HepG2 (cell line): ENCODE measurements at regions not wholly inside any gene's neighbourhood (a gene's known extent, or its start where the extent isn't known, plus 50 kb on each side); places are given as distances from the start of the nearest gene placed in this dataset.

Experiments used
- ATAC-seq: fragments of 200-7000 bp; cut with Tn5 transposase; 3 replicates; pipeline ENCODE4 v1.9.1; 2020; ENCODE audit warnings: mild to moderate bottlenecking, moderate library complexity
- BruUV-seq: library from RNA; stranded (reverse); fragments of 400-500 nt; replicated peaks from 2 replicates; lab custom pipeline; 2021; lab: Mats Ljungman, UMichigan
- CTCF ChIA-PET: fragments of 300-600 bp; formaldehyde crosslinking; extraction: SDS; loops from one replicate; lab custom pipeline; 2021; ENCODE audit warnings: low total read pairs, inconsistent platforms, low intra/inter-chr PET ratio; lab: Yijun Ruan, JAX
- POLR2A ChIA-PET: fragments of 350-600 bp; sonication (Branson Sonifier 250); formaldehyde crosslinking; loops from one replicate; lab custom pipeline; 2020; ENCODE audit warnings: antibody characterized with exemption, inconsistent platforms; lab: Yijun Ruan, JAX
- DNase-seq: peaks from one replicate; pipeline ENCODE4 v3.0.0-alpha.2; 2015; ENCODE audit warnings: low spot score
- FAIRE-seq: peaks from 3 replicates; lab custom pipeline; 2011; peaks lifted over from hg19 to GRCh38; lab: Jason Lieb, UNC
- H2AFZ ChIP-seq: one replicate; pipeline ENCODE4 v1.6.1; 2011; ENCODE audit warnings: low read length, inconsistent platforms
- H3K27ac ChIP-seq: fragments of 300-600 bp; 3 replicates; pipeline ENCODE4 v1.8.0; 2011; ENCODE audit warnings: mixed run types, mild to moderate bottlenecking, mixed read lengths, low read length, inconsistent platforms; ENCODE audit not compliant: insufficient read depth; ENCODE audit errors: extremely low read length
- H3K27me3 ChIP-seq, 2 experiments: fragments of 200-600 bp in 1 of 2; 2 replicates in 1 of 2; 3 replicates in 1 of 2; pipeline versions ENCODE4 v1.6.0 to v1.8.0; 2011; ENCODE audit warnings: low read length in 2 of 2, mild to moderate bottlenecking in 2 of 2, moderate library complexity in 2 of 2, inconsistent platforms in 1 of 2; ENCODE audit not compliant: insufficient read depth in 2 of 2, control insufficient read depth in 1 of 2
- H3K36me3 ChIP-seq, 2 experiments: fragments of 200-600 bp in 1 of 2; replicated peaks in 1 of 2; 2 replicates in 1 of 2; 3 replicates in 1 of 2; pipeline versions ENCODE4 v1.5.1 to v1.8.0; 2011; ENCODE audit warnings: low read length in 2 of 2, inconsistent platforms in 1 of 2; ENCODE audit not compliant: insufficient read depth in 2 of 2, control insufficient read depth in 1 of 2
- H3K4me1 ChIP-seq: 2 replicates; pipeline ENCODE4 v1.5.1; 2012; ENCODE audit warnings: low read length, inconsistent platforms; ENCODE audit not compliant: insufficient read depth
- H3K4me2 ChIP-seq: 2 replicates; pipeline ENCODE4 v1.6.0; 2011; ENCODE audit warnings: low read depth, low read length, inconsistent platforms
- H3K4me3 ChIP-seq, 3 experiments: fragments of 200-600 bp in 1 of 3; sonication (generic), shearing (Covaris generic) in 1 of 3; replicated peaks in 1 of 3; 2 replicates each; pipeline ENCODE4 v1.5.1; 2011 to 2016; ENCODE audit warnings: low read length in 3 of 3, inconsistent platforms in 2 of 3, low read depth in 2 of 3, mild to moderate bottlenecking in 2 of 3, control low read depth in 1 of 3, mixed read lengths in 1 of 3; ENCODE audit not compliant: insufficient read depth in 1 of 3
- H3K79me2 ChIP-seq: one replicate; pipeline ENCODE4 v1.6.1; 2011; ENCODE audit warnings: low read length, inconsistent platforms; ENCODE audit not compliant: insufficient read depth
- H3K9ac ChIP-seq: 2 replicates; pipeline ENCODE4 v1.6.0; 2011; ENCODE audit warnings: mild to moderate bottlenecking, low read depth, low read length, inconsistent platforms; ENCODE audit not compliant: insufficient read depth
- H3K9me3 ChIP-seq: 2 replicates; pipeline ENCODE4 v1.5.1; 2012; ENCODE audit warnings: mild to moderate bottlenecking, low read length
- H4K20me1 ChIP-seq: 2 replicates; pipeline ENCODE4 v1.6.0; 2011; ENCODE audit warnings: inconsistent platforms, mild to moderate bottlenecking, low read length, moderate library complexity; ENCODE audit not compliant: insufficient read depth
- ATF1 ChIP-seq: IDR thresholded peaks from 2 replicates; pipeline ENCODE4 v1.6.1; 2016; ENCODE audit warnings: mild to moderate bottlenecking, control low read depth
- CENPX ChIP-seq: sonication (generic); formaldehyde crosslinking; IDR thresholded peaks from 2 replicates; pipeline ENCODE4 v1.9.0; 2021; ENCODE audit warnings: mild to moderate bottlenecking, missing genetic modification reagents, moderate library complexity
- DR1 ChIP-seq: sonication (generic); formaldehyde crosslinking; IDR thresholded peaks from 2 replicates; pipeline ENCODE4 v1.8.0; 2021; ENCODE audit warnings: mild to moderate bottlenecking, missing genetic modification reagents, inconsistent platforms
- FOXA3 ChIP-seq: IDR thresholded peaks from 2 replicates; pipeline ENCODE4 v1.6.1; 2016; ENCODE audit warnings: missing genetic modification reagents, missing compliant biosample characterization
- FOXP1 ChIP-seq, 2 experiments: fragments of 450-650 bp in 1 of 2; IDR thresholded peaks; 2 replicates each; pipeline ENCODE4 v1.6.1; 2017 to 2018; ENCODE audit warnings: antibody characterized with exemption in 1 of 2
- GATAD1 ChIP-seq: IDR thresholded peaks from 2 replicates; pipeline ENCODE4 v1.6.1; 2016; ENCODE audit warnings: missing genetic modification reagents, missing compliant biosample characterization
- ONECUT2 ChIP-seq: sonication (generic); formaldehyde crosslinking; IDR thresholded peaks from 2 replicates; pipeline ENCODE4 v1.4.0; 2020; ENCODE audit warnings: missing genetic modification reagents
- RELA ChIP-seq: sonication (generic); formaldehyde crosslinking; IDR thresholded peaks from 2 replicates; pipeline ENCODE4 v1.4.0; 2020; ENCODE audit warnings: missing genetic modification reagents
- ZFP36L2 ChIP-seq: sonication (generic); formaldehyde crosslinking; IDR thresholded peaks from 2 replicates; pipeline ENCODE4 v1.4.0; 2020; ENCODE audit warnings: missing genetic modification reagents
- ZNF225 ChIP-seq: sonication (generic); formaldehyde crosslinking; IDR thresholded peaks from 2 replicates; pipeline ENCODE4 v1.4.0; 2020; ENCODE audit warnings: mild to moderate bottlenecking, missing genetic modification reagents
- ZNF713 ChIP-seq: sonication (generic); formaldehyde crosslinking; IDR thresholded peaks from 2 replicates; pipeline ENCODE4 v1.4.0; 2020; ENCODE audit warnings: mild to moderate bottlenecking, missing genetic modification reagents
- ZNF788 ChIP-seq: sonication (generic); formaldehyde crosslinking; IDR thresholded peaks from 2 replicates; pipeline ENCODE4 v1.5.0; 2020; ENCODE audit warnings: mild to moderate bottlenecking, missing genetic modification reagents, borderline replicate concordance
- WGBS: methylation state at CpG from one replicate; pipeline ENCODE4 v1.1.6; 2017; ENCODE audit warnings: low lambda C conversion rate; 5-methylcytosine and 5-hydroxymethylcytosine counted together
- in situ Hi-C: cut with HindIII; loops from 2 replicates; pipeline ENCODE4 v1.10.0; 2017; ENCODE audit warnings: low pct_unique_long_range_greater_than_20kb; ENCODE audit not compliant: extremely low pct_ligation_motif_present
- intact Hi-C: fragments of 100-400 bp; cut with micrococcal nuclease; formaldehyde crosslinking; loops from one replicate; pipeline ENCODE4 v1.10.0; 2022; ENCODE audit not compliant: unreplicated experiment
- TF ChIP-seq, protein P1 (sequence below): sonication (generic); formaldehyde crosslinking; IDR thresholded peaks from 2 replicates; pipeline ENCODE4 v1.4.0; 2020; ENCODE audit warnings: missing genetic modification reagents
- TF ChIP-seq, protein P2 (sequence below): IDR thresholded peaks from 2 replicates; pipeline ENCODE4 v1.6.1; 2016; ENCODE audit warnings: low read depth
- TF ChIP-seq, protein P3 (sequence below): sonication (generic); formaldehyde crosslinking; IDR thresholded peaks from 2 replicates; pipeline ENCODE4 v1.5.0; 2020; ENCODE audit warnings: missing genetic modification reagents, mild to moderate bottlenecking, borderline replicate concordance
- TF ChIP-seq, protein P4 (sequence below): sonication (generic); formaldehyde crosslinking; conservative IDR thresholded peaks from 2 replicates; pipeline ENCODE4 v1.8.1; 2023; ENCODE audit warnings: missing genetic modification reagents
- TF ChIP-seq, protein P5 (sequence below): sonication (generic); formaldehyde crosslinking; IDR thresholded peaks from 2 replicates; pipeline ENCODE4 v1.5.0; 2020; ENCODE audit warnings: missing genetic modification reagents, mild to moderate bottlenecking, borderline replicate concordance

DNA sequence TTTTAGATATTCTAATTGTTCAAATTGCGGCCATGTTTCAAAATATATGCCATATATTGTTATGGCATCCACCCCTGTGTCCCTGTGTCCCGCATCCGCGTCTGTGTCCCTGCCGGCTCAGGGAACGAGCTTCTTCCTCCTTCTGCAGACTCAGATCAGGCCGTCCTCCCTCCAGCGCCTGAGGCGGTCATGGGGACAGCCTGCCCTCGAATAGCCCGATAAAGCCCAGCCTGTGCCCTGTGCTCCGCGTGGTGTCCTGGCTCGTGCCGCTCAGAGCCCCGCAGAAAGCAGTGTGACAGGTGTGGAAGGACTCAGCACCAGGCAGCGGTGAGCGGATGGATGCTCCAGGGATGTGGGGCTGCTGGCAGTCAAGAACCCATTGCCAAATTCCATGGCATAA lies 663.4 kb upstream of the DEFB115 start (continued):
- TF ChIP-seq, protein P1, sequence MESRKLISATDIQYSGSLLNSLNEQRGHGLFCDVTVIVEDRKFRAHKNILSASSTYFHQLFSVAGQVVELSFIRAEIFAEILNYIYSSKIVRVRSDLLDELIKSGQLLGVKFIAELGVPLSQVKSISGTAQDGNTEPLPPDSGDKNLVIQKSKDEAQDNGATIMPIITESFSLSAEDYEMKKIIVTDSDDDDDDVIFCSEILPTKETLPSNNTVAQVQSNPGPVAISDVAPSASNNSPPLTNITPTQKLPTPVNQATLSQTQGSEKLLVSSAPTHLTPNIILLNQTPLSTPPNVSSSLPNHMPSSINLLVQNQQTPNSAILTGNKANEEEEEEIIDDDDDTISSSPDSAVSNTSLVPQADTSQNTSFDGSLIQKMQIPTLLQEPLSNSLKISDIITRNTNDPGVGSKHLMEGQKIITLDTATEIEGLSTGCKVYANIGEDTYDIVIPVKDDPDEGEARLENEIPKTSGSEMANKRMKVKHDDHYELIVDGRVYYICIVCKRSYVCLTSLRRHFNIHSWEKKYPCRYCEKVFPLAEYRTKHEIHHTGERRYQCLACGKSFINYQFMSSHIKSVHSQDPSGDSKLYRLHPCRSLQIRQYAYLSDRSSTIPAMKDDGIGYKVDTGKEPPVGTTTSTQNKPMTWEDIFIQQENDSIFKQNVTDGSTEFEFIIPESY (CRISPR knock-in tag) = no peak
- TF ChIP-seq, protein P2, sequence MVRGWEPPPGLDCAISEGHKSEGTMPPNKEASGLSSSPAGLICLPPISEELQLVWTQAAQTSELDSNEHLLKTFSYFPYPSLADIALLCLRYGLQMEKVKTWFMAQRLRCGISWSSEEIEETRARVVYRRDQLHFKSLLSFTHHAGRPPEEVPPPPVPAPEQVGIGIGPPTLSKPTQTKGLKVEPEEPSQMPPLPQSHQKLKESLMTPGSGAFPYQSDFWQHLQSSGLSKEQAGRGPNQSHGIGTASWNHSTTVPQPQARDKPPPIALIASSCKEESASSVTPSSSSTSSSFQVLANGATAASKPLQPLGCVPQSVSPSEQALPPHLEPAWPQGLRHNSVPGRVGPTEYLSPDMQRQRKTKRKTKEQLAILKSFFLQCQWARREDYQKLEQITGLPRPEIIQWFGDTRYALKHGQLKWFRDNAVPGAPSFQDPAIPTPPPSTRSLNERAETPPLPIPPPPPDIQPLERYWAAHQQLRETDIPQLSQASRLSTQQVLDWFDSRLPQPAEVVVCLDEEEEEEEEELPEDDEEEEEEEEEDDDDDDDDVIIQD (CRISPR knock-in tag) = no peak
- TF ChIP-seq DR1 (CRISPR knock-in tag) = no peak
- no peak for TF ChIP-seq ZNF225 (CRISPR knock-in tag)
- no peak for TF ChIP-seq ZFP36L2 (CRISPR knock-in tag)

DNA sequence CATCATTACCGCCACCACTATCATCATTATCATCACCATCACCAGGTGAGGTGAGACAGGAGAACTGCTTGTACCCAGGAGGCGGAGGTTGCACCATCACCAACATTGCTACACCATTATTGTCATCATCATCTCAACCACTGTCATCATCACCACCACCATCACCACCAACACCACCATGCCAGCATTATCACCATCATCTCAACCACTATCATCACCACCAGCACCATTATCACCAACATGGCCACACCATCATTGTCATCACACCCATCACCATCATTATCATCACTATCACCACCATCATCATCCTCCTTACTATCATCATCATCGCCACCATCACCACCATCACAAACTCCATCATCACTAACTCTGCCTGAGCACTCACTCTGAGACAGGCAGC lies 661.8 kb upstream of the DEFB115 start:
- FAIRE-seq (no peak), DNase-seq (no peak), ATAC-seq (no peak)
- Histone ChIP-seq H3K79me2 (no peaks in the 10 kb centered on the region), H3K36me3 (no peaks in the 10 kb centered on the region), H3K4me2 (no peak overlapping the region), H3K27ac (no peak overlapping the region), H3K9ac (no peak overlapping the region), H3K27me3 (peaks cover 0 to 1% of the 10 kb centered on the region in 2 experiments; a peak in 1 of 5 replicates), H3K4me3 (no peak overlapping the region), H2AFZ (no peak overlapping the region), H3K4me1 (no peaks in the 10 kb centered on the region), H3K9me3 (peaks cover 8% of the 10 kb centered on the region; the same call in 1 of the 2 replicates), H4K20me1 (no peaks in the 10 kb centered on the region)
- intact Hi-C loops (no loop called here), in situ Hi-C loops (no loop called here)
- POLR2A ChIA-PET = no interaction called here
- WGBS = 30% methylated on average over 3 of the region's 3 CpGs
- no TSS peak for BruUV-seq
- CTCF ChIA-PET = no interaction called here
- no peak for TF ChIP-seq CENPX
- no peak for TF ChIP-seq ZNF713 (CRISPR knock-in tag)
- TF ChIP-seq ATF1 (CRISPR knock-in tag) = no peak
- TF ChIP-seq ZNF788 (CRISPR knock-in tag) = no peak
- no peak for TF ChIP-seq RELA
- TF ChIP-seq FOXP1 (IDR thresholded peaks at IDR 0.05) = 0 out of 2 replicates have a peak, but pooled peaks have one; percentile 39
- no peak for TF ChIP-seq FOXP1 (CRISPR knock-in tag; IDR thresholded peaks at IDR 0.05)
- TF ChIP-seq ONECUT2 = no peak
- TF ChIP-seq FOXA3 (CRISPR knock-in tag) = no peak
- TF ChIP-seq, protein P3, sequence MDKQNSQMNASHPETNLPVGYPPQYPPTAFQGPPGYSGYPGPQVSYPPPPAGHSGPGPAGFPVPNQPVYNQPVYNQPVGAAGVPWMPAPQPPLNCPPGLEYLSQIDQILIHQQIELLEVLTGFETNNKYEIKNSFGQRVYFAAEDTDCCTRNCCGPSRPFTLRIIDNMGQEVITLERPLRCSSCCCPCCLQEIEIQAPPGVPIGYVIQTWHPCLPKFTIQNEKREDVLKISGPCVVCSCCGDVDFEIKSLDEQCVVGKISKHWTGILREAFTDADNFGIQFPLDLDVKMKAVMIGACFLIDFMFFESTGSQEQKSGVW (CRISPR knock-in tag) = no peak
- TF ChIP-seq, protein P4, sequence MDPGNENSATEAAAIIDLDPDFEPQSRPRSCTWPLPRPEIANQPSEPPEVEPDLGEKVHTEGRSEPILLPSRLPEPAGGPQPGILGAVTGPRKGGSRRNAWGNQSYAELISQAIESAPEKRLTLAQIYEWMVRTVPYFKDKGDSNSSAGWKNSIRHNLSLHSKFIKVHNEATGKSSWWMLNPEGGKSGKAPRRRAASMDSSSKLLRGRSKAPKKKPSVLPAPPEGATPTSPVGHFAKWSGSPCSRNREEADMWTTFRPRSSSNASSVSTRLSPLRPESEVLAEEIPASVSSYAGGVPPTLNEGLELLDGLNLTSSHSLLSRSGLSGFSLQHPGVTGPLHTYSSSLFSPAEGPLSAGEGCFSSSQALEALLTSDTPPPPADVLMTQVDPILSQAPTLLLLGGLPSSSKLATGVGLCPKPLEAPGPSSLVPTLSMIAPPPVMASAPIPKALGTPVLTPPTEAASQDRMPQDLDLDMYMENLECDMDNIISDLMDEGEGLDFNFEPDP (CRISPR knock-in tag) = no peak
- TF ChIP-seq, protein P5, sequence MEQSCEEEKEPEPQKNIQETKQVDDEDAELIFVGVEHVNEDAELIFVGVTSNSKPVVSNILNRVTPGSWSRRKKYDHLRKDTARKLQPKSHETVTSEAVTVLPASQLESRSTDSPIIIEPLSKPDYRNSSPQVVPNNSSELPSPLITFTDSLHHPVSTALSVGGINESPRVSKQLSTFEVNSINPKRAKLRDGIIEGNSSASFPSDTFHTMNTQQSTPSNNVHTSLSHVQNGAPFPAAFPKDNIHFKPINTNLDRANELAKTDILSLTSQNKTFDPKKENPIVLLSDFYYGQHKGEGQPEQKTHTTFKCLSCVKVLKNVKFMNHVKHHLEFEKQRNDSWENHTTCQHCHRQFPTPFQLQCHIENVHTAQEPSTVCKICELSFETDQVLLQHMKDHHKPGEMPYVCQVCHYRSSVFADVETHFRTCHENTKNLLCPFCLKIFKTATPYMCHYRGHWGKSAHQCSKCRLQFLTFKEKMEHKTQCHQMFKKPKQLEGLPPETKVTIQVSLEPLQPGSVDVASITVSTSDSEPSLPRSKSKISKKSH = no peak
- no peak for TF ChIP-seq GATAD1 (CRISPR knock-in tag)
